B cell (primary cell): ENCODE measurements at regions not wholly inside any gene's neighbourhood (a gene's known extent, or its start where the extent isn't known, plus 50 kb on each side); places are given as distances from the start of the nearest gene placed in this dataset.
"Not testable (repeated sequence)": the region's sequence is repeated elsewhere in the genome, so short reads cannot be mapped to it uniquely, and the experiment has no call there.

ENCODE experiments used
- ATAC-seq: fragments of 200-7000 bp; cut with Tn5 transposase; one replicate; pipeline ENCODE4 v1.10.0; 2021; ENCODE audit warnings: low read depth, mild to moderate bottlenecking, moderate number of reproducible peaks, moderate library complexity
- CTCF ChIA-PET: fragments of 350-600 bp; sonication (Branson Sonifier 250); formaldehyde crosslinking; loops from one replicate; lab custom pipeline; 2021; ENCODE audit warnings: antibody characterized with exemption, inconsistent platforms; lab: Charles Lee
- POLR2A ChIA-PET: fragments of 350-600 bp; sonication (Branson Sonifier 250); formaldehyde crosslinking; loops from one replicate; lab custom pipeline; 2021; ENCODE audit warnings: antibody characterized with exemption; lab: Charles Lee
- DNase-seq: peaks from one replicate; pipeline ENCODE4 v3.0.0; 2013
- H2AFZ ChIP-seq: 2 replicates; pipeline ENCODE4 v1.6.1; 2012; ENCODE audit warnings: mild to moderate bottlenecking, low read depth, low read length; ENCODE audit not compliant: insufficient read depth, poor library complexity, severe bottlenecking
- H3K27ac ChIP-seq, 2 donors: 1 replicate in 1 of 2; 2 replicates in 1 of 2; pipeline ENCODE4 v1.5.1; 2012 to 2013; ENCODE audit warnings: low read length in 2 of 2, mild to moderate bottlenecking in 2 of 2, moderate library complexity in 1 of 2
- H3K27me3 ChIP-seq, 4 experiments: fragments of 200-600 bp in 1 of 4; sonication (generic) in 1 of 4; replicated peaks in 1 of 4; 1 replicate in 2 of 4; 2 replicates in 2 of 4; pipeline versions ENCODE4 v1.6.1 to v1.7.0; 2013 to 2016; ENCODE audit warnings: low read length in 3 of 4, mild to moderate bottlenecking in 2 of 4, mixed read lengths in 1 of 4, moderate library complexity in 1 of 4; ENCODE audit not compliant: insufficient read depth in 4 of 4, control insufficient read depth in 3 of 4; ENCODE audit errors: control extremely low read depth in 1 of 4
- H3K36me3 ChIP-seq, 2 experiments: replicated peaks in 1 of 2; 1 replicate in 1 of 2; 2 replicates in 1 of 2; pipeline versions ENCODE4 v1.6.1 to v1.7.1; 2013; ENCODE audit warnings: low read length in 1 of 2; ENCODE audit not compliant: insufficient read depth in 2 of 2, control insufficient read depth in 1 of 2; ENCODE audit errors: control extremely low read depth in 1 of 2, extremely low read depth in 1 of 2
- H3K4me1 ChIP-seq, 2 donors: fragments of 200-600 bp in 1 of 2; sonication (generic) in 1 of 2; 1 replicate in 1 of 2; 2 replicates in 1 of 2; pipeline versions ENCODE4 v1.5.1 to v1.6.1; 2013 to 2017; ENCODE audit warnings: low read length in 2 of 2; ENCODE audit not compliant: control insufficient read depth in 2 of 2, insufficient read depth in 2 of 2
- H3K4me2 ChIP-seq: replicated peaks from 2 replicates; pipeline ENCODE3; 2012; ENCODE audit warnings: mild to moderate bottlenecking, low read depth, low read length; ENCODE audit not compliant: poor library complexity, severe bottlenecking
- H3K4me3 ChIP-seq, 5 experiments: fragments of 200-600 bp in 1 of 5; sonication (generic) in 1 of 5; 1 replicate in 3 of 5; 2 replicates in 2 of 5; pipeline versions ENCODE4 v1.5.1 to v1.7.0; 2011 to 2016; ENCODE audit warnings: low read length in 4 of 5, mild to moderate bottlenecking in 4 of 5, low read depth in 2 of 5, control low read depth in 1 of 5, moderate library complexity in 1 of 5; ENCODE audit not compliant: insufficient read depth in 1 of 5; ENCODE audit errors: control extremely low read depth in 1 of 5, extremely low read depth in 1 of 5
- H3K79me2 ChIP-seq: fragments of 200-600 bp; sonication (generic); one replicate; pipeline ENCODE4 v1.6.0; 2016; ENCODE audit warnings: low read length; ENCODE audit not compliant: control insufficient read depth, insufficient read depth
- H3K9ac ChIP-seq: fragments of 200-600 bp; sonication (generic); 2 replicates; pipeline ENCODE4 v1.6.1; 2017; ENCODE audit warnings: mild to moderate bottlenecking, low read length, moderate library complexity
- H3K9me3 ChIP-seq, 3 donors: one replicate each; pipeline versions ENCODE4 v1.6.1 to v1.7.1; 2013; ENCODE audit warnings: low read length in 2 of 3; ENCODE audit not compliant: control insufficient read depth in 2 of 3, insufficient read depth in 1 of 3; ENCODE audit errors: control extremely low read depth in 1 of 3
- H4K20me1 ChIP-seq: 2 replicates; pipeline ENCODE4 v1.6.0; 2012; ENCODE audit warnings: mild to moderate bottlenecking, low read length; ENCODE audit not compliant: insufficient read depth, control insufficient read depth, poor library complexity, severe bottlenecking
- H3K27ac Mint-ChIP-seq: one replicate; pipeline ENCODE4 v1.8.0; 2021; ENCODE audit warnings: mixed read lengths
- H3K27me3 Mint-ChIP-seq: one replicate; pipeline ENCODE4 v1.8.0; 2021; ENCODE audit warnings: mixed read lengths
- H3K4me1 Mint-ChIP-seq: one replicate; pipeline ENCODE4 v1.8.0; 2021; ENCODE audit warnings: mixed read lengths
- H3K4me3 Mint-ChIP-seq: one replicate; pipeline ENCODE4 v1.8.0; 2021; ENCODE audit warnings: mixed read lengths
- H3K9me3 Mint-ChIP-seq: one replicate; pipeline ENCODE4 v1.8.0; 2022; ENCODE audit warnings: mixed read lengths; ENCODE audit not compliant: insufficient read depth
- EZH2 ChIP-seq: IDR thresholded peaks from 2 replicates; pipeline ENCODE4 v1.6.1; 2012; ENCODE audit warnings: borderline replicate concordance, low read depth, mild to moderate bottlenecking, moderate library complexity, low read length; ENCODE audit not compliant: insufficient read depth, poor library complexity, severe bottlenecking
- WGBS: methylation state at CpG from one replicate; pipeline ENCODE4 v1.1.5; 2013; ENCODE audit warnings: missing lambda C conversion rate; ENCODE audit not compliant: insufficient coverage; 5-methylcytosine and 5-hydroxymethylcytosine counted together
- intact Hi-C: fragments of 100-400 bp; cut with micrococcal nuclease; formaldehyde crosslinking; loops from one replicate; pipeline ENCODE4 v1.10.0; 2022
- TF ChIP-seq, protein P1 (sequence below): fragments of 200-600 bp; IDR thresholded peaks from one replicate; pipeline ENCODE4 v1.8.0; 2022; ENCODE audit warnings: antibody characterized with exemption, mild to moderate bottlenecking

DNA sequence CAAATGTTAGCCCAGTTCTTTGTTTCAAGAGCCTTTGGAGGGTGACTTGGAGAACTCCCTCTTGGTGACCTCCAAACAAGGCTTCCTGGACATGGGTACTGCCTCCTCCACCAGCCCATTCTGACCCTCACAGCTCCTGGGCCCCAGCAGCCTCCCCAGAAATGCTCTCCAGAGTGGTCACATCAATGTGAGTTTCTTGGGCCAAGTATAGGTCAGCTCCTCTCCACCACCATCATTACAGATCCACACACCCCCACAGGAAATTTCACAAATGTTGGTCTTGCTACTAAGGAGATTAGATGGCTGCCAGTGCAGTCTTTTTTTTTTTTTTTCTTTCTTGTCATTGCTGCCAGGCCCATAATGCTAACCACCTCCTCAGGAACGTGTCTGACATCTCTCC lies 410.7 kb downstream of the DTWD2 start:
- Mint-ChIP-seq H3K4me1 (no peaks in the 10 kb centered on the region), H3K9me3 (no peaks in the 10 kb centered on the region), H3K27me3 (no peaks in the 10 kb centered on the region), H3K27ac (no peak overlapping the region), H3K4me3 (no peak overlapping the region)
- Histone ChIP-seq H2AFZ (no peak overlapping the region), H3K4me1 (no peaks in the 10 kb centered on the region), H3K27me3 (no peaks in the 10 kb centered on the region), H3K27ac (no peak overlapping the region), H4K20me1 (no peaks in the 10 kb centered on the region), H3K9me3 (no peaks in the 10 kb centered on the region), H3K36me3 (no peaks in the 10 kb centered on the region), H3K9ac (no peak overlapping the region), H3K79me2 (no peaks in the 10 kb centered on the region), H3K4me3 (no peak overlapping the region), H3K4me2 (no peak overlapping the region)
- no peak for ATAC-seq
- TF ChIP-seq EZH2 = no peak
- TF ChIP-seq, protein P1, sequence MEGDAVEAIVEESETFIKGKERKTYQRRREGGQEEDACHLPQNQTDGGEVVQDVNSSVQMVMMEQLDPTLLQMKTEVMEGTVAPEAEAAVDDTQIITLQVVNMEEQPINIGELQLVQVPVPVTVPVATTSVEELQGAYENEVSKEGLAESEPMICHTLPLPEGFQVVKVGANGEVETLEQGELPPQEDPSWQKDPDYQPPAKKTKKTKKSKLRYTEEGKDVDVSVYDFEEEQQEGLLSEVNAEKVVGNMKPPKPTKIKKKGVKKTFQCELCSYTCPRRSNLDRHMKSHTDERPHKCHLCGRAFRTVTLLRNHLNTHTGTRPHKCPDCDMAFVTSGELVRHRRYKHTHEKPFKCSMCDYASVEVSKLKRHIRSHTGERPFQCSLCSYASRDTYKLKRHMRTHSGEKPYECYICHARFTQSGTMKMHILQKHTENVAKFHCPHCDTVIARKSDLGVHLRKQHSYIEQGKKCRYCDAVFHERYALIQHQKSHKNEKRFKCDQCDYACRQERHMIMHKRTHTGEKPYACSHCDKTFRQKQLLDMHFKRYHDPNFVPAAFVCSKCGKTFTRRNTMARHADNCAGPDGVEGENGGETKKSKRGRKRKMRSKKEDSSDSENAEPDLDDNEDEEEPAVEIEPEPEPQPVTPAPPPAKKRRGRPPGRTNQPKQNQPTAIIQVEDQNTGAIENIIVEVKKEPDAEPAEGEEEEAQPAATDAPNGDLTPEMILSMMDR = no peak
- WGBS = no CpG with 5 or more reads among the region's 1 CpG
- ChIA-PET POLR2A (no interaction called here), CTCF (no interaction called here)
- DNase-seq = no peak
- intact Hi-C loops = no loop called here

GRCh38 chr5:118570276-118570675 lies 418.1 kb downstream of the DTWD2 start:
- H3K27ac ChIP-seq, H3K4me1 ChIP-seq, H4K20me1 ChIP-seq, H3K79me2 ChIP-seq, POLR2A ChIA-PET, H3K9ac ChIP-seq, H3K27ac Mint-ChIP-seq, H3K27me3 Mint-ChIP-seq, H3K4me2 ChIP-seq, ATAC-seq, H3K4me3 ChIP-seq, H3K27me3 ChIP-seq, CTCF ChIA-PET, intact Hi-C loops, H3K9me3 Mint-ChIP-seq, H3K4me3 Mint-ChIP-seq, H2AFZ ChIP-seq, H3K4me1 Mint-ChIP-seq, DNase-seq, H3K36me3 ChIP-seq, H3K9me3 ChIP-seq: not testable (repeated sequence)
- 63% methylated on average over 1 of the region's 2 CpGs for WGBS

DNA sequence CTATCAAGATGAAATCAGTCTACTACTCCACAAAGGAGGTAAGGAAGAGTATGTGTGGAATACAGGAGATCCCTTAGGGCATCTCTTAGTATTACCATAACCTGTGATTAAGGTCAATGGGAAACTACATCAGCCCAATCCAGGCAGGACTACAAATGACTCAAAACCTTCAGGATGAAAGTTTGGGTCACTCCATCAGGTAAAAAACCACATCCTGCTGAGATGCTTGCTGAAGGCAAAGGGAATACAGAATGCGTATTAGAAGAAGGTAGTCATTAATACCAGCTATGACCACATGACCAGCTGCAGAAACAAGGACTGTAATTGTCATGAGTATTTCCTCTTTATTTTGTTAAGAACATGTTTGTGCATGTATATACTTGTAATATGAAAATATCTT lies 418.8 kb downstream of the DTWD2 start:
- H3K27me3 Mint-ChIP-seq, H3K79me2 ChIP-seq, H3K4me2 ChIP-seq, CTCF ChIA-PET, H3K9me3 ChIP-seq, H2AFZ ChIP-seq, intact Hi-C loops, H4K20me1 ChIP-seq, H3K4me1 Mint-ChIP-seq, ATAC-seq, POLR2A ChIA-PET, H3K27ac ChIP-seq, DNase-seq, H3K9ac ChIP-seq, H3K27ac Mint-ChIP-seq, H3K4me3 ChIP-seq, H3K4me3 Mint-ChIP-seq, H3K9me3 Mint-ChIP-seq, H3K36me3 ChIP-seq, H3K4me1 ChIP-seq, H3K27me3 ChIP-seq: not testable (repeated sequence)
- no CpG with 5 or more reads among the region's 1 CpG for WGBS
